PC-3 (cell line): ENCODE measurements at regions not wholly inside any gene's neighbourhood (a gene's known extent, or its start where the extent isn't known, plus 50 kb on each side); places are given as distances from the start of the nearest gene placed in this dataset.

Experiments used
- ATAC-seq: fragments of 200-7000 bp; cut with Tn5 transposase; 2 replicates; pipeline ENCODE4 v1.9.1; 2020; ENCODE audit warnings: mild to moderate bottlenecking, moderate library complexity
- BruUV-seq: library from RNA; stranded (reverse); fragments of 400-500 nt; replicated peaks from 2 replicates; lab custom pipeline; 2021; lab: Mats Ljungman, UMichigan
- CTCF ChIA-PET: fragments of 300-600 bp; sonication (Branson Sonifier 250); formaldehyde crosslinking; loops from one replicate; lab custom pipeline; 2022; ENCODE audit warnings: antibody characterized with exemption; lab: Charles Lee
- POLR2A ChIA-PET: fragments of 300-600 bp; sonication (Branson Sonifier 250); formaldehyde crosslinking; loops from one replicate; lab custom pipeline; 2022; ENCODE audit warnings: antibody characterized with exemption; ENCODE audit not compliant: unreplicated experiment; lab: Charles Lee
- DNase-seq: peaks from one replicate; pipeline ENCODE4 v3.0.0-alpha.2; 2015
- H2AFZ ChIP-seq: fragments of 300-600 bp; sonication (generic); 2 replicates; pipeline ENCODE4 v1.6.0; 2016; ENCODE audit warnings: antibody characterized with exemption, low read length
- H3F3A ChIP-seq: fragments of 300-600 bp; sonication (generic); one replicate; pipeline ENCODE4 v1.6.0; 2017; ENCODE audit warnings: antibody characterized with exemption, low read length, control low read depth, mild to moderate bottlenecking; ENCODE audit not compliant: unreplicated experiment
- H3K27ac ChIP-seq: fragments of 300-600 bp; sonication (generic); 2 replicates; pipeline ENCODE4 v1.5.1; 2016; ENCODE audit warnings: mild to moderate bottlenecking, low read length
- H3K27me3 ChIP-seq: fragments of 300-600 bp; sonication (generic); 2 replicates; pipeline ENCODE4 v1.6.1; 2016; ENCODE audit warnings: low read length, mixed read lengths
- H3K36me3 ChIP-seq: fragments of 300-600 bp; sonication (generic); 2 replicates; pipeline ENCODE4 v1.6.1; 2016; ENCODE audit warnings: low read depth, mixed run types, low read length, mixed read lengths
- H3K4me1 ChIP-seq: fragments of 300-600 bp; sonication (generic); 2 replicates; pipeline ENCODE4 v1.5.1; 2016; ENCODE audit warnings: low read length; ENCODE audit not compliant: insufficient read depth
- H3K4me2 ChIP-seq: fragments of 300-600 bp; sonication (generic); 2 replicates; pipeline ENCODE4 v1.6.0; 2016; ENCODE audit warnings: low read length
- H3K4me3 ChIP-seq: fragments of 300-600 bp; sonication (generic); 2 replicates; pipeline ENCODE4 v1.5.1; 2016; ENCODE audit warnings: mild to moderate bottlenecking, low read length, mixed read lengths
- H3K79me2 ChIP-seq: fragments of 300-600 bp; sonication (generic); 2 replicates; pipeline ENCODE4 v1.6.1; 2017; ENCODE audit warnings: low read length, mixed read lengths
- H3K9ac ChIP-seq: fragments of 300-600 bp; sonication (generic); 2 replicates; pipeline ENCODE4 v1.6.0; 2016; ENCODE audit warnings: mild to moderate bottlenecking, low read length
- H3K9me2 ChIP-seq: fragments of 300-600 bp; sonication (generic); replicated peaks from 2 replicates; pipeline ENCODE4 v1.6.1; 2016; ENCODE audit warnings: mixed run types, low read length, mixed read lengths
- H3K9me3 ChIP-seq: fragments of 300-600 bp; sonication (generic); 2 replicates; pipeline ENCODE4 v1.6.1; 2016; ENCODE audit warnings: low read length, mixed read lengths
- H4K20me1 ChIP-seq: fragments of 300-600 bp; sonication (generic); 2 replicates; pipeline ENCODE4 v1.6.1; 2016; ENCODE audit warnings: low read length, mixed read lengths
- CTCF ChIP-seq: fragments of 300-600 bp; sonication (generic); conservative IDR thresholded peaks from 2 replicates; pipeline ENCODE4 v1.5.1; 2017; ENCODE audit warnings: antibody characterized with exemption, low read depth, mild to moderate bottlenecking, low read length
- EZH2 ChIP-seq: fragments of 300-600 bp; sonication (generic); IDR thresholded peaks from one replicate; pipeline ENCODE4 v1.6.1; 2017; ENCODE audit warnings: antibody characterized with exemption, mild to moderate bottlenecking, low read length; ENCODE audit not compliant: unreplicated experiment
- EZH2phosphoT487 ChIP-seq: fragments of 300-600 bp; sonication (generic); IDR thresholded peaks from 2 replicates; pipeline ENCODE4 v1.6.1; 2018; ENCODE audit warnings: mild to moderate bottlenecking, antibody characterized with exemption, low read length, borderline replicate concordance
- intact Hi-C: fragments of 100-400 bp; cut with micrococcal nuclease; formaldehyde crosslinking; loops from 2 replicates; pipeline ENCODE4 v1.9.0; 2023

- Histone ChIP-seq H3K4me3 (no peak overlapping the region), H4K20me1 (no peaks in the 10 kb centered on the region), H3F3A (peaks cover 8% of the 10 kb centered on the region), H3K36me3 (no peaks in the 10 kb centered on the region), H3K27me3 (no peaks in the 10 kb centered on the region), H3K79me2 (no peaks in the 10 kb centered on the region), H2AFZ (no peak overlapping the region), H3K9ac (no peak overlapping the region), H3K9me3 (no peaks in the 10 kb centered on the region), H3K9me2 (no peaks in the 10 kb centered on the region), H3K27ac (no peak overlapping the region), H3K4me2 (no peak overlapping the region), H3K4me1 (peaks cover 44% of the 10 kb centered on the region)
- TF ChIP-seq CTCF (no peak), EZH2 (no peak), EZH2phosphoT487 (no peak)
- ATAC-seq (no peak), DNase-seq (no peak)
- ChIA-PET CTCF (no interaction called here), POLR2A (no interaction called here)
- intact Hi-C loops, result loop anchor here (10.0 kb wide), 1 partner anchor 206 kb away; no protein-coding TSS in a partner anchor
- BruUV-seq, result no TSS peak
These were observed 335.4 kb downstream of the DYSF start for GRCh38 chr2:71788601-71789240.

- Histone ChIP-seq H3K27ac (no peak overlapping the region), H3K9ac (no peak overlapping the region), H3K4me3 (no peak overlapping the region), H3K9me2 (no peaks in the 10 kb centered on the region), H3K79me2 (no peaks in the 10 kb centered on the region), H4K20me1 (no peaks in the 10 kb centered on the region), H3K27me3 (no peaks in the 10 kb centered on the region), H3F3A (peaks cover 8% of the 10 kb centered on the region), H3K9me3 (no peaks in the 10 kb centered on the region), H3K4me2 (no peak overlapping the region), H2AFZ (no peak overlapping the region), H3K4me1 (peaks cover 44% of the 10 kb centered on the region), H3K36me3 (no peaks in the 10 kb centered on the region)
- ChIA-PET CTCF (no interaction called here), POLR2A (no interaction called here)
- DNase-seq, result no peak
- ATAC-seq, result no peak
- intact Hi-C loops, result loop anchor here (10.0 kb wide), 1 partner anchor 207 kb away; no protein-coding TSS in a partner anchor
- no TSS peak for BruUV-seq
- no peak for TF ChIP-seq EZH2phosphoT487
- no peak for TF ChIP-seq EZH2
- no peak for TF ChIP-seq CTCF
These were observed 334.8 kb downstream of the DYSF start for GRCh38 chr2:71788186-71788525.

GRCh38 chr2:71787476-71788185, 334.3 kb downstream of the DYSF start:
- Histone ChIP-seq H2AFZ (no peak overlapping the region), H3K27ac (no peak overlapping the region), H4K20me1 (no peaks in the 10 kb centered on the region), H3K4me2 (no peak overlapping the region), H3K36me3 (no peaks in the 10 kb centered on the region), H3K9me2 (no peaks in the 10 kb centered on the region), H3F3A (peaks cover 8% of the 10 kb centered on the region), H3K79me2 (no peaks in the 10 kb centered on the region), H3K9me3 (no peaks in the 10 kb centered on the region), H3K9ac (no peak overlapping the region), H3K4me1 (peaks cover 44% of the 10 kb centered on the region), H3K27me3 (no peaks in the 10 kb centered on the region), H3K4me3 (no peak overlapping the region)
- DNase-seq (no peak), ATAC-seq (no peak)
- no peak for TF ChIP-seq EZH2phosphoT487
- TF ChIP-seq EZH2, result no peak
- no peak for TF ChIP-seq CTCF
- intact Hi-C loops, result loop anchor here (10.0 kb wide), 1 partner anchor 207 kb away; no protein-coding TSS in a partner anchor
- ChIA-PET POLR2A (no interaction called here), CTCF (no interaction called here)
- BruUV-seq, result no TSS peak
